DND-41 (cell line): ENCODE measurements at regions not wholly inside any gene's neighbourhood (a gene's known extent, or its start where the extent isn't known, plus 50 kb on each side); places are given as distances from the start of the nearest gene placed in this dataset.

Experiments used
- ATAC-seq: fragments of 200-7000 bp; cut with Tn5 transposase; 3 replicates; pipeline ENCODE4 v1.9.1; 2021; ENCODE audit warnings: low read depth; ENCODE audit not compliant: insufficient read depth
- DNase-seq: peaks from one replicate; pipeline ENCODE4 v3.0.0-alpha.2; 2020
- H2AFZ ChIP-seq: 2 replicates; pipeline ENCODE4 v1.6.0; 2012; ENCODE audit warnings: low read depth, low read length
- H3K27ac ChIP-seq: 2 replicates; pipeline ENCODE4 v1.5.1; 2012; ENCODE audit warnings: low read length, inconsistent platforms
- H3K27me3 ChIP-seq: fragments of 200-600 bp; sonication (generic); 2 replicates; pipeline ENCODE4 v1.6.0; 2012; ENCODE audit warnings: low read length, mild to moderate bottlenecking, inconsistent platforms; ENCODE audit not compliant: insufficient read depth, poor library complexity
- H3K36me3 ChIP-seq: 2 replicates; pipeline ENCODE4 v1.5.1; 2012; ENCODE audit warnings: low read length, inconsistent platforms; ENCODE audit not compliant: insufficient read depth
- H3K4me1 ChIP-seq: 2 replicates; pipeline ENCODE4 v1.5.1; 2012; ENCODE audit warnings: mild to moderate bottlenecking, low read length; ENCODE audit not compliant: insufficient read depth
- H3K4me2 ChIP-seq: 2 replicates; pipeline ENCODE4 v1.6.0; 2012; ENCODE audit warnings: mild to moderate bottlenecking, moderate library complexity, low read length, inconsistent platforms; ENCODE audit not compliant: insufficient read depth
- H3K4me3 ChIP-seq, 2 experiments: fragments of 200-600 bp in 1 of 2; shearing (Covaris generic) in 1 of 2; 2 replicates each; pipeline ENCODE4 v1.5.1; 2012 to 2016; ENCODE audit warnings: inconsistent platforms in 2 of 2, low read length in 2 of 2, mild to moderate bottlenecking in 2 of 2, low read depth in 1 of 2, moderate library complexity in 1 of 2
- H3K79me2 ChIP-seq: 2 replicates; pipeline ENCODE4 v1.6.0; 2012; ENCODE audit warnings: low read length, inconsistent platforms; ENCODE audit not compliant: insufficient read depth
- H3K9ac ChIP-seq: 2 replicates; pipeline ENCODE4 v1.6.0; 2012; ENCODE audit warnings: low read depth, mild to moderate bottlenecking, inconsistent platforms, low read length, moderate library complexity
- H3K9me3 ChIP-seq: 2 replicates; pipeline ENCODE4 v1.5.1; 2012; ENCODE audit warnings: low read length, moderate library complexity, mild to moderate bottlenecking, inconsistent platforms; ENCODE audit not compliant: insufficient read depth, severe bottlenecking
- H4K20me1 ChIP-seq: 2 replicates; pipeline ENCODE4 v1.6.0; 2012; ENCODE audit warnings: low read length; ENCODE audit not compliant: insufficient read depth
- EZH2 ChIP-seq: IDR thresholded peaks from 3 replicates; pipeline ENCODE4 v1.6.1; 2012; ENCODE audit warnings: borderline replicate concordance, low read depth, mild to moderate bottlenecking, moderate library complexity, low read length, inconsistent platforms; ENCODE audit not compliant: severe bottlenecking
- TF ChIP-seq, protein P1 (sequence below): IDR thresholded peaks from 2 replicates; pipeline ENCODE4 v1.5.1; 2012; ENCODE audit warnings: borderline replicate concordance, low read length, moderate library complexity, mild to moderate bottlenecking; ENCODE audit not compliant: poor library complexity, severe bottlenecking; ENCODE audit errors: extremely low read depth

GRCh38 chr1:55937840-55938375, 641.5 kb downstream of the PLPP3 start:
- ATAC-seq (no peak), DNase-seq (no peak)
- H4K20me1 ChIP-seq = no peaks in the 10 kb centered on the region
- no peaks in the 10 kb centered on the region for H3K79me2 ChIP-seq
- no peak overlapping the region for H3K27ac ChIP-seq
- H3K36me3 ChIP-seq = no peaks in the 10 kb centered on the region
- H3K9me3 ChIP-seq = no peaks in the 10 kb centered on the region
- TF ChIP-seq, protein P1, sequence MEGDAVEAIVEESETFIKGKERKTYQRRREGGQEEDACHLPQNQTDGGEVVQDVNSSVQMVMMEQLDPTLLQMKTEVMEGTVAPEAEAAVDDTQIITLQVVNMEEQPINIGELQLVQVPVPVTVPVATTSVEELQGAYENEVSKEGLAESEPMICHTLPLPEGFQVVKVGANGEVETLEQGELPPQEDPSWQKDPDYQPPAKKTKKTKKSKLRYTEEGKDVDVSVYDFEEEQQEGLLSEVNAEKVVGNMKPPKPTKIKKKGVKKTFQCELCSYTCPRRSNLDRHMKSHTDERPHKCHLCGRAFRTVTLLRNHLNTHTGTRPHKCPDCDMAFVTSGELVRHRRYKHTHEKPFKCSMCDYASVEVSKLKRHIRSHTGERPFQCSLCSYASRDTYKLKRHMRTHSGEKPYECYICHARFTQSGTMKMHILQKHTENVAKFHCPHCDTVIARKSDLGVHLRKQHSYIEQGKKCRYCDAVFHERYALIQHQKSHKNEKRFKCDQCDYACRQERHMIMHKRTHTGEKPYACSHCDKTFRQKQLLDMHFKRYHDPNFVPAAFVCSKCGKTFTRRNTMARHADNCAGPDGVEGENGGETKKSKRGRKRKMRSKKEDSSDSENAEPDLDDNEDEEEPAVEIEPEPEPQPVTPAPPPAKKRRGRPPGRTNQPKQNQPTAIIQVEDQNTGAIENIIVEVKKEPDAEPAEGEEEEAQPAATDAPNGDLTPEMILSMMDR = no peak
- no peak for TF ChIP-seq EZH2
- no peak overlapping the region for H3K4me2 ChIP-seq
- H3K4me3 ChIP-seq = no peak overlapping the region
- no peaks in the 10 kb centered on the region for H3K4me1 ChIP-seq
- no peak overlapping the region for H3K9ac ChIP-seq
- no peaks in the 10 kb centered on the region for H3K27me3 ChIP-seq
- no peak overlapping the region for H2AFZ ChIP-seq

DNA sequence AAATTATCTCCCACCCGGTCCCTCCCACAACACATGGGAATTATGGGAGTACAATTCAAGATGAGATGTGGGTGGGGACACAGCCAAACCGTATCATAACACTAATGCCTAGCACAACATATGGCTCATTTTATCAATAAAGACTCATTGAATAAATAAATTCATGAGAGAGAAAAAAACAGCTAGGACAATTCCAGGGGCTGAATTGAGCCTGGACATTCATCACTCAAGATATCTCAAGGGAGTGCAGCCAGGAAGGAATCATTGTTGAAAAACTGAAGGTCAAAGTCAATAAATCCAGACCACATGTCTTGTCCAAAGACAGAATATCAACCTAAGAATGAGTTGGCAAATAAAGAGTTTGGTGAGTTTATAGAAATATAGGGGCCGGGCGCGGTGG, 644.1 kb downstream of the PLPP3 start:
- H3K27me3 ChIP-seq = no peaks in the 10 kb centered on the region
- no peak for ATAC-seq
- no peak overlapping the region for H3K27ac ChIP-seq
- no peak overlapping the region for H3K4me2 ChIP-seq
- no peaks in the 10 kb centered on the region for H3K4me1 ChIP-seq
- H3K79me2 ChIP-seq = no peaks in the 10 kb centered on the region
- no peak for DNase-seq
- no peak overlapping the region for H2AFZ ChIP-seq
- no peak overlapping the region for H3K9ac ChIP-seq
- H4K20me1 ChIP-seq = no peaks in the 10 kb centered on the region
- no peaks in the 10 kb centered on the region for H3K36me3 ChIP-seq
- no peaks in the 10 kb centered on the region for H3K9me3 ChIP-seq
- no peak overlapping the region for H3K4me3 ChIP-seq
- TF ChIP-seq, protein P1 = no peak

DNA sequence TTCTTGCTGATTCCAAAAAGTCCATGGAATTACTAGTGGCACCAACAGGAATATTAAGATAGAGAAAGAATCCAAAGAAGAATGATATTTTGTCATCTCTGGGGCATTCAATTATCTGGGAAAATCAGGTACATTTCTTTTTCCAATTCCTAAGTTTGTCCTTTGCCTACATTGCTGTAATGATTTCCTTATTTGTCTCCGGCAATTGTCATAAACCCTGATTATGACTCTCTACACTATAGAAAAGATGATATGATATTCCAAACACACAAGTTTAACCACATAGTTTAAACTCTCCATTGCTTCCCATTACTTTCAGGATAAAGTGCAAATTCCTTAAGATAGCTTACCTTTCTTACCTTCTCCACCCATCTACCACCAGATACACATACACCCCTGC, 647.0 kb downstream of the PLPP3 start:
- ATAC-seq (no peak), DNase-seq (no peak)
- Histone ChIP-seq H3K4me3 (no peak overlapping the region), H3K79me2 (no peaks in the 10 kb centered on the region), H3K4me2 (no peak overlapping the region), H3K27ac (no peak overlapping the region), H3K9me3 (no peaks in the 10 kb centered on the region), H3K4me1 (no peaks in the 10 kb centered on the region), H3K27me3 (no peaks in the 10 kb centered on the region), H3K36me3 (no peaks in the 10 kb centered on the region), H3K9ac (no peak overlapping the region), H2AFZ (no peak overlapping the region), H4K20me1 (no peaks in the 10 kb centered on the region)
- TF ChIP-seq EZH2 = no peak
- TF ChIP-seq, protein P1 = no peak
